ENCODE measurements at regions not wholly inside any gene's neighbourhood (a gene's known extent, or its start where the extent isn't known, plus 50 kb on each side); places are given as distances from the start of the nearest gene placed in this dataset.

DNA sequence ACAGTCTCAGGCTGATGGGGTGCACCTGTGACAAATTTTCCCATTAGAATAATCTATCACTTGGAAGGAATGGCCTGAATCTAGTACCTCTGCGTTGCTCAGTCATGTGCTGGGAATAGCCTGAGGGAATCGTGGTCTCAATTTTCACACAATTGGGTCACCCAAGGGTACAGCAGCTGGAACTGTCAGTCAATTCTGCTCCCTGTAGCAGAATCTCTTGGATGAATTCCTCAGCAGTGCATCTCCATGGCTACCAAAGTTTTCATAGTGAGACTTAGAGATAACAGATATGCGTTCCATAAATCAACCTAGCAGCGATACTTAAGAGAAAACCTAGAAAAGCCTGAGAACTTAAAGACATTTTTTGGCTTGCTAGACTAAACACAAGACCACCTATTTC is 288.7 kb upstream of the CTSO start:
- TF ChIP-seq, protein P1, sequence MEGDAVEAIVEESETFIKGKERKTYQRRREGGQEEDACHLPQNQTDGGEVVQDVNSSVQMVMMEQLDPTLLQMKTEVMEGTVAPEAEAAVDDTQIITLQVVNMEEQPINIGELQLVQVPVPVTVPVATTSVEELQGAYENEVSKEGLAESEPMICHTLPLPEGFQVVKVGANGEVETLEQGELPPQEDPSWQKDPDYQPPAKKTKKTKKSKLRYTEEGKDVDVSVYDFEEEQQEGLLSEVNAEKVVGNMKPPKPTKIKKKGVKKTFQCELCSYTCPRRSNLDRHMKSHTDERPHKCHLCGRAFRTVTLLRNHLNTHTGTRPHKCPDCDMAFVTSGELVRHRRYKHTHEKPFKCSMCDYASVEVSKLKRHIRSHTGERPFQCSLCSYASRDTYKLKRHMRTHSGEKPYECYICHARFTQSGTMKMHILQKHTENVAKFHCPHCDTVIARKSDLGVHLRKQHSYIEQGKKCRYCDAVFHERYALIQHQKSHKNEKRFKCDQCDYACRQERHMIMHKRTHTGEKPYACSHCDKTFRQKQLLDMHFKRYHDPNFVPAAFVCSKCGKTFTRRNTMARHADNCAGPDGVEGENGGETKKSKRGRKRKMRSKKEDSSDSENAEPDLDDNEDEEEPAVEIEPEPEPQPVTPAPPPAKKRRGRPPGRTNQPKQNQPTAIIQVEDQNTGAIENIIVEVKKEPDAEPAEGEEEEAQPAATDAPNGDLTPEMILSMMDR (conservative IDR thresholded peaks at IDR 0.05; ENCODE audit: low read length): no peak
- TF ChIP-seq EZH2phosphoT487 (IDR thresholded peaks at IDR 0.05; ENCODE audit: borderline replicate concordance, low read depth, low read length): no peak

All from OCI-LY7 (cell line).